ENCODE measurements at regions not wholly inside any gene's neighbourhood (a gene's known extent, or its start where the extent isn't known, plus 50 kb on each side); places are given as distances from the start of the nearest gene placed in this dataset.
"Not testable (repeated sequence)": the region's sequence is repeated elsewhere in the genome, so short reads cannot be mapped to it uniquely, and the experiment has no call there.

DNA sequence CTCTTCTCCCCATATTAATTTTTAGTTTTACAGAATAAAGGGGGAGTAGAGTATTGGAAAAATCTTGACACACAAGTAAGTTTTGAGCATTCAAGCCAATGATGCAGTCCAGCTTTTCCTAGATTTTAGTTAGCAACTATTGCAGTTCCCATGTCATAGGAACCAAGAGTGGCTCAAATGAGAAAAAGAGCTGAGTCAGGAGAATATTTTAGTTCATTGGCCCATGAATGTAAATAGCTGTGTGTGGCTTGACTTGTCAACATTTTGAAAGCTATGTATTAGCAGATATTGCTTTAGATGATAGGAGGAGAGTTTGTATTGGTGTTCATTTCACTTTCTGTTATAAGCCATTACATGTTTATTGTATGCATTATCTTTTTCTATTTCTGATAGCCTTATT is 853.7 kb downstream of the PLOD2 start:
- no peaks in the 10 kb centered on the region for H3K36me3 ChIP-seq (ENCODE audit: insufficient read depth, low read length)
- no peak overlapping the region for H3K4me2 ChIP-seq (ENCODE audit: low read length)
- no peak overlapping the region for H3K4me3 ChIP-seq (ENCODE audit: insufficient read depth, low read depth, low read length)
- DNase-seq (ENCODE audit: low read depth) (no peak), FAIRE-seq (no peak)
- H3K4me1 ChIP-seq (ENCODE audit: insufficient read depth, low read length) = no peaks in the 10 kb centered on the region
- H3K79me2 ChIP-seq (ENCODE audit: insufficient read depth, low read length) = no peaks in the 10 kb centered on the region
- Mint-ChIP-seq H3K4me1 (ENCODE audit: low read depth, unreplicated experiment) (no peaks in the 10 kb centered on the region), H3K27me3 (ENCODE audit: low read depth, unreplicated experiment) (no peaks in the 10 kb centered on the region), H3K36me3 (ENCODE audit: low read depth, unreplicated experiment) (no peaks in the 10 kb centered on the region), H3K4me3 (ENCODE audit: unreplicated experiment) (no peak overlapping the region), H3K27ac (ENCODE audit: unreplicated experiment) (no peak overlapping the region), H3K9me3 (ENCODE audit: unreplicated experiment) (no peaks in the 10 kb centered on the region)
- H3K27ac ChIP-seq (ENCODE audit: low read depth, low read length) = no peak overlapping the region
- TF ChIP-seq, protein P1, sequence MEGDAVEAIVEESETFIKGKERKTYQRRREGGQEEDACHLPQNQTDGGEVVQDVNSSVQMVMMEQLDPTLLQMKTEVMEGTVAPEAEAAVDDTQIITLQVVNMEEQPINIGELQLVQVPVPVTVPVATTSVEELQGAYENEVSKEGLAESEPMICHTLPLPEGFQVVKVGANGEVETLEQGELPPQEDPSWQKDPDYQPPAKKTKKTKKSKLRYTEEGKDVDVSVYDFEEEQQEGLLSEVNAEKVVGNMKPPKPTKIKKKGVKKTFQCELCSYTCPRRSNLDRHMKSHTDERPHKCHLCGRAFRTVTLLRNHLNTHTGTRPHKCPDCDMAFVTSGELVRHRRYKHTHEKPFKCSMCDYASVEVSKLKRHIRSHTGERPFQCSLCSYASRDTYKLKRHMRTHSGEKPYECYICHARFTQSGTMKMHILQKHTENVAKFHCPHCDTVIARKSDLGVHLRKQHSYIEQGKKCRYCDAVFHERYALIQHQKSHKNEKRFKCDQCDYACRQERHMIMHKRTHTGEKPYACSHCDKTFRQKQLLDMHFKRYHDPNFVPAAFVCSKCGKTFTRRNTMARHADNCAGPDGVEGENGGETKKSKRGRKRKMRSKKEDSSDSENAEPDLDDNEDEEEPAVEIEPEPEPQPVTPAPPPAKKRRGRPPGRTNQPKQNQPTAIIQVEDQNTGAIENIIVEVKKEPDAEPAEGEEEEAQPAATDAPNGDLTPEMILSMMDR (IDR thresholded peaks at IDR 0.05; ENCODE audit: insufficient read depth, low read depth, low read length) = no peak
- TF ChIP-seq EZH2 (IDR thresholded peaks at IDR 0.05; ENCODE audit: insufficient read depth, low read length) = no peak
- H3K27me3 ChIP-seq (ENCODE audit: insufficient read depth, low read length) = no peaks in the 10 kb centered on the region
- no peak overlapping the region for H2AFZ ChIP-seq (ENCODE audit: low read depth, low read length)
- H3K9me3 ChIP-seq (ENCODE audit: insufficient read depth, low read depth, low read length) = no peaks in the 10 kb centered on the region
- H3K9ac ChIP-seq (ENCODE audit: low read length) = no peak overlapping the region
- no peaks in the 10 kb centered on the region for H4K20me1 ChIP-seq (ENCODE audit: insufficient read depth, low read length)

DNA sequence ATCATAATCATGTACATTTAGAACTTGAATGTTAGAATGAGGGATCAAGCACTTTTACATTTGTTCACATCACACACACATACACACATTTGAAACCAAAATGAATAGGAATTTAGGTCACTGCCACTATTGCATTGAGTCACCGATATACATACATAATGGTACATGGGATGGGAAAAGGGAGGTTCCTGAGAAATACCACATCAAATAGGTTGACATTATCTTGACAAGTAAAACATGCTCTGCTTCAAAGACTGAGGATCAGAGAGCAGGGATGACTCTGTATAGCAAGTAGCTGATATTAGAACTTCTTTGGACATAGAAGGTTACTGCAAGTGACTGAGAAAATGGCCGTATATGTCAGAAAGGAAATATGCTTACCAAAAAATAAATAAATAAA is 847.2 kb downstream of the PLOD2 start:
- Mint-ChIP-seq H3K4me3 (ENCODE audit: unreplicated experiment) (no peak overlapping the region), H3K4me1 (ENCODE audit: low read depth, unreplicated experiment) (no peaks in the 10 kb centered on the region), H3K27ac (ENCODE audit: unreplicated experiment) (no peak overlapping the region), H3K36me3 (ENCODE audit: low read depth, unreplicated experiment) (no peaks in the 10 kb centered on the region), H3K27me3 (ENCODE audit: low read depth, unreplicated experiment) (no peaks in the 10 kb centered on the region), H3K9me3 (ENCODE audit: unreplicated experiment) (no peaks in the 10 kb centered on the region)
- no peaks in the 10 kb centered on the region for H4K20me1 ChIP-seq (ENCODE audit: insufficient read depth, low read length)
- H3K4me1 ChIP-seq (ENCODE audit: insufficient read depth, low read length) = no peaks in the 10 kb centered on the region
- no peak overlapping the region for H3K4me3 ChIP-seq (ENCODE audit: insufficient read depth, low read depth, low read length)
- DNase-seq (ENCODE audit: low read depth) = no peak
- no peaks in the 10 kb centered on the region for H3K36me3 ChIP-seq (ENCODE audit: insufficient read depth, low read length)
- TF ChIP-seq EZH2 (IDR thresholded peaks at IDR 0.05; ENCODE audit: insufficient read depth, low read length) = no peak
- TF ChIP-seq, protein P1 (IDR thresholded peaks at IDR 0.05; ENCODE audit: insufficient read depth, low read depth, low read length) = no peak
- no peak overlapping the region for H3K9ac ChIP-seq (ENCODE audit: low read length)
- no peaks in the 10 kb centered on the region for H3K27me3 ChIP-seq (ENCODE audit: insufficient read depth, low read length)
- H3K9me3 ChIP-seq (ENCODE audit: insufficient read depth, low read depth, low read length) = no peaks in the 10 kb centered on the region
- no peak overlapping the region for H3K27ac ChIP-seq (ENCODE audit: low read depth, low read length)
- H3K4me2 ChIP-seq (ENCODE audit: low read length) = no peak overlapping the region
- H3K79me2 ChIP-seq (ENCODE audit: insufficient read depth, low read length) = no peaks in the 10 kb centered on the region
- no peak for FAIRE-seq
- H2AFZ ChIP-seq (ENCODE audit: low read depth, low read length) = no peak overlapping the region

- H3K27me3 ChIP-seq (ENCODE audit: insufficient read depth, low read length); H3K9me3 Mint-ChIP-seq (ENCODE audit: unreplicated experiment); FAIRE-seq; H3K9ac ChIP-seq (ENCODE audit: low read length); H3K27ac ChIP-seq (ENCODE audit: low read depth, low read length); H2AFZ ChIP-seq (ENCODE audit: low read depth, low read length); H3K27me3 Mint-ChIP-seq (ENCODE audit: low read depth, unreplicated experiment); H3K36me3 Mint-ChIP-seq (ENCODE audit: low read depth, unreplicated experiment); H4K20me1 ChIP-seq (ENCODE audit: insufficient read depth, low read length); H3K79me2 ChIP-seq (ENCODE audit: insufficient read depth, low read length); H3K9me3 ChIP-seq (ENCODE audit: insufficient read depth, low read depth, low read length); H3K4me1 ChIP-seq (ENCODE audit: insufficient read depth, low read length); H3K27ac Mint-ChIP-seq (ENCODE audit: unreplicated experiment); H3K4me1 Mint-ChIP-seq (ENCODE audit: low read depth, unreplicated experiment); H3K4me3 Mint-ChIP-seq (ENCODE audit: unreplicated experiment); H3K4me3 ChIP-seq (ENCODE audit: insufficient read depth, low read depth, low read length); H3K36me3 ChIP-seq (ENCODE audit: insufficient read depth, low read length); H3K4me2 ChIP-seq (ENCODE audit: low read length); DNase-seq (ENCODE audit: low read depth): not testable (repeated sequence)
Measured at GRCh38 chr3:145316253-145316652, 844.7 kb downstream of the PLOD2 start.

Measured in astrocyte (in vitro differentiated cells and primary cell).